WTC11 (cell line): ENCODE measurements at regions not wholly inside any gene's neighbourhood (a gene's known extent, or its start where the extent isn't known, plus 50 kb on each side); places are given as distances from the start of the nearest gene placed in this dataset.

Experiments used
- ATAC-seq: fragments of 200-7000 bp; cut with Tn5 transposase; 2 replicates; pipeline ENCODE4 v1.10.0; 2021; ENCODE audit warnings: mild to moderate bottlenecking, moderate library complexity
- CTCF ChIA-PET: fragments of 300-600 bp; sonication (Branson Sonifier 250); formaldehyde crosslinking; loops from one replicate; lab custom pipeline; 2021; ENCODE audit warnings: antibody characterized with exemption; lab: Charles Lee
- POLR2A ChIA-PET: fragments of 350-600 bp; sonication (Branson Sonifier 250); formaldehyde crosslinking; loops from one replicate; lab custom pipeline; 2021; ENCODE audit warnings: antibody characterized with exemption; lab: Charles Lee
- DNase-seq: peaks from one replicate; pipeline ENCODE4 v3.0.0; 2021; ENCODE audit warnings: low spot score
- H3K27ac Mint-ChIP-seq: 2 replicates; pipeline ENCODE4 v1.8.0; 2021; ENCODE audit warnings: mixed read lengths
- H3K27me3 Mint-ChIP-seq: 2 replicates; pipeline ENCODE4 v1.8.0; 2021; ENCODE audit warnings: low read depth, mild to moderate bottlenecking, moderate library complexity, mixed read lengths
- H3K36me3 Mint-ChIP-seq: 2 replicates; pipeline ENCODE4 v1.8.0; 2021; ENCODE audit warnings: mixed read lengths
- H3K4me1 Mint-ChIP-seq: 2 replicates; pipeline ENCODE4 v1.8.0; 2022; ENCODE audit warnings: mixed read lengths
- H3K4me3 Mint-ChIP-seq: 2 replicates; pipeline ENCODE4 v1.8.0; 2021; ENCODE audit warnings: mild to moderate bottlenecking, moderate library complexity, mixed read lengths
- H3K9me3 Mint-ChIP-seq: 2 replicates; pipeline ENCODE4 v1.8.0; 2021; ENCODE audit warnings: mixed read lengths
- ATF1 ChIP-seq: sonication (generic); formaldehyde crosslinking; IDR thresholded peaks from 2 replicates; pipeline ENCODE4 v1.8.1; 2023; ENCODE audit warnings: mild to moderate bottlenecking, moderate library complexity, missing genetic modification reagents
- CBFB ChIP-seq: sonication (generic); formaldehyde crosslinking; IDR thresholded peaks from 2 replicates; pipeline ENCODE4 v1.8.1; 2022; ENCODE audit warnings: mild to moderate bottlenecking, low read depth, missing genetic modification reagents
- CDX4 ChIP-seq: fragments of 250-450 bp; sonication (Bioruptor Pico); IDR thresholded peaks from 2 replicates; pipeline ENCODE4 v1.9.0; 2021; ENCODE audit warnings: moderate library complexity, mild to moderate bottlenecking, inconsistent platforms, borderline replicate concordance
- CREB1 ChIP-seq: sonication (generic); formaldehyde crosslinking; IDR thresholded peaks from 2 replicates; pipeline ENCODE4 v1.8.0; 2023; ENCODE audit warnings: mild to moderate bottlenecking, missing genetic modification reagents
- CREM ChIP-seq: sonication (generic); formaldehyde crosslinking; IDR thresholded peaks from 2 replicates; pipeline ENCODE4 v1.8.1; 2022; ENCODE audit warnings: mild to moderate bottlenecking, missing genetic modification reagents, moderate library complexity
- EMX1 ChIP-seq: fragments of 250-450 bp; sonication (Bioruptor Pico); IDR thresholded peaks from 2 replicates; pipeline ENCODE4 v1.8.0; 2021; ENCODE audit warnings: mild to moderate bottlenecking
- ETV6 ChIP-seq: sonication (generic); formaldehyde crosslinking; IDR thresholded peaks from 2 replicates; pipeline ENCODE4 v1.8.1; 2022; ENCODE audit warnings: mild to moderate bottlenecking, missing genetic modification reagents
- FOXJ3 ChIP-seq: sonication (generic); formaldehyde crosslinking; IDR thresholded peaks from 2 replicates; pipeline ENCODE4 v1.9.0; 2021; ENCODE audit warnings: missing genetic modification reagents, mild to moderate bottlenecking, borderline replicate concordance
- FOXK1 ChIP-seq: sonication (generic); formaldehyde crosslinking; IDR thresholded peaks from 2 replicates; pipeline ENCODE4 v1.8.0; 2022; ENCODE audit warnings: mild to moderate bottlenecking, moderate library complexity, missing genetic modification reagents
- GTF2I ChIP-seq: fragments of 250-450 bp; sonication (Bioruptor Pico); conservative IDR thresholded peaks from 2 replicates; pipeline ENCODE4 v1.4.0; 2021; ENCODE audit warnings: mild to moderate bottlenecking
- HMGA2 ChIP-seq: fragments of 250-450 bp; sonication (Bioruptor Pico); IDR thresholded peaks from 2 replicates; pipeline ENCODE4 v1.4.0; 2021; ENCODE audit warnings: mild to moderate bottlenecking, moderate library complexity
- MAX ChIP-seq: sonication (generic); formaldehyde crosslinking; IDR thresholded peaks from 2 replicates; pipeline ENCODE4 v1.8.0; 2022; ENCODE audit warnings: mild to moderate bottlenecking, missing genetic modification reagents
- NFE2L1 ChIP-seq: sonication (generic); formaldehyde crosslinking; IDR thresholded peaks from 2 replicates; pipeline ENCODE4 v1.8.1; 2023; ENCODE audit warnings: missing genetic modification reagents
- NFYB ChIP-seq: sonication (generic); formaldehyde crosslinking; conservative IDR thresholded peaks from 2 replicates; pipeline ENCODE4 v1.8.0; 2022; ENCODE audit warnings: low read depth, missing genetic modification reagents
- RORB ChIP-seq: fragments of 250-450 bp; sonication (Bioruptor Pico); IDR thresholded peaks from 2 replicates; pipeline ENCODE4 v1.9.0; 2021; ENCODE audit warnings: mild to moderate bottlenecking
- SMAD3 ChIP-seq: sonication (generic); formaldehyde crosslinking; IDR thresholded peaks from 2 replicates; pipeline ENCODE4 v1.8.0; 2022; ENCODE audit warnings: missing genetic modification reagents, mild to moderate bottlenecking, borderline replicate concordance
- TCF7 ChIP-seq: sonication (generic); formaldehyde crosslinking; IDR thresholded peaks from 2 replicates; pipeline ENCODE4 v1.8.0; 2022; ENCODE audit warnings: mild to moderate bottlenecking, low read depth, missing genetic modification reagents, moderate library complexity
- ZNF121 ChIP-seq: sonication (generic); formaldehyde crosslinking; IDR thresholded peaks from 2 replicates; pipeline ENCODE4 v1.8.0; 2023; ENCODE audit warnings: missing genetic modification reagents
- ZNF219 ChIP-seq: sonication (generic); formaldehyde crosslinking; IDR thresholded peaks from 2 replicates; pipeline ENCODE4 v1.8.0; 2023; ENCODE audit warnings: missing genetic modification reagents, mild to moderate bottlenecking, borderline replicate concordance
- ZNF232 ChIP-seq: sonication (generic); formaldehyde crosslinking; IDR thresholded peaks from 2 replicates; pipeline ENCODE4 v1.8.0; 2022; ENCODE audit warnings: mild to moderate bottlenecking, missing genetic modification reagents
- ZNF263 ChIP-seq: sonication (generic); formaldehyde crosslinking; IDR thresholded peaks from 2 replicates; pipeline ENCODE4 v1.8.1; 2022; ENCODE audit warnings: low read depth, mild to moderate bottlenecking, moderate library complexity, missing genetic modification reagents
- TF ChIP-seq, protein P1 (sequence below): sonication (generic); formaldehyde crosslinking; IDR thresholded peaks from 2 replicates; pipeline ENCODE4 v1.8.1; 2023; ENCODE audit warnings: mild to moderate bottlenecking, moderate library complexity, missing genetic modification reagents
- TF ChIP-seq, protein P2 (sequence below): fragments of 200-600 bp; IDR thresholded peaks from 2 replicates; pipeline ENCODE4 v1.8.0; 2022; ENCODE audit warnings: antibody characterized with exemption
- TF ChIP-seq, protein P3 (sequence below): sonication (generic); formaldehyde crosslinking; IDR thresholded peaks from 2 replicates; pipeline ENCODE4 v1.8.1; 2023; ENCODE audit warnings: mild to moderate bottlenecking, missing genetic modification reagents, moderate library complexity
- TF ChIP-seq, protein P4 (sequence below): sonication (generic); formaldehyde crosslinking; IDR thresholded peaks from 2 replicates; pipeline ENCODE4 v1.8.0; 2022; ENCODE audit warnings: mild to moderate bottlenecking, missing genetic modification reagents
- TF ChIP-seq, protein P5 (sequence below): sonication (generic); formaldehyde crosslinking; IDR thresholded peaks from 2 replicates; pipeline ENCODE4 v1.8.1; 2022; ENCODE audit warnings: mild to moderate bottlenecking, moderate library complexity, missing genetic modification reagents
- TF ChIP-seq, protein P6 (sequence below): sonication (generic); formaldehyde crosslinking; IDR thresholded peaks from 2 replicates; pipeline ENCODE4 v1.8.0; 2023; ENCODE audit warnings: missing genetic modification reagents

- DNase-seq (peak; percentile 87), ATAC-seq (peak; percentile 65)
- TF ChIP-seq, protein P1, sequence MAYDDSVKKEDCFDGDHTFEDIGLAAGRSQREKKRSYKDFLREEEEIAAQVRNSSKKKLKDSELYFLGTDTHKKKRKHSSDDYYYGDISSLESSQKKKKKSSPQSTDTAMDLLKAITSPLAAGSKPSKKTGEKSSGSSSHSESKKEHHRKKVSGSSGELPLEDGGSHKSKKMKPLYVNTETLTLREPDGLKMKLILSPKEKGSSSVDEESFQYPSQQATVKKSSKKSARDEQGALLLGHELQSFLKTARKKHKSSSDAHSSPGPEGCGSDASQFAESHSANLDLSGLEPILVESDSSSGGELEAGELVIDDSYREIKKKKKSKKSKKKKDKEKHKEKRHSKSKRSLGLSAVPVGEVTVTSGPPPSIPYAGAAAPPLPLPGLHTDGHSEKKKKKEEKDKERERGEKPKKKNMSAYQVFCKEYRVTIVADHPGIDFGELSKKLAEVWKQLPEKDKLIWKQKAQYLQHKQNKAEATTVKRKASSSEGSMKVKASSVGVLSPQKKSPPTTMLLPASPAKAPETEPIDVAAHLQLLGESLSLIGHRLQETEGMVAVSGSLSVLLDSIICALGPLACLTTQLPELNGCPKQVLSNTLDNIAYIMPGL (CRISPR knock-in tag), result no peak
- TF ChIP-seq ZNF263 (CRISPR knock-in tag) (no peak), HMGA2 (CRISPR knock-in tag) (no peak), FOXK1 (CRISPR knock-in tag) (no peak), SMAD3 (CRISPR knock-in tag) (no peak), ETV6 (CRISPR knock-in tag) (peak; percentile 67; the same call in 1 of the 2 replicates), ZNF232 (CRISPR knock-in tag) (no peak), NFE2L1 (CRISPR knock-in tag) (no peak), ZNF219 (CRISPR knock-in tag) (no peak), FOXJ3 (CRISPR knock-in tag) (no peak), TCF7 (CRISPR knock-in tag) (no peak), CREM (CRISPR knock-in tag) (no peak), CREB1 (no peak), MAX (CRISPR knock-in tag) (peak; percentile 57; the same call in 1 of the 2 replicates), GTF2I (no peak), CDX4 (CRISPR knock-in tag) (no peak), ZNF121 (CRISPR knock-in tag) (no peak), RORB (CRISPR knock-in tag) (no peak), NFYB (CRISPR knock-in tag) (no peak), EMX1 (no peak), ATF1 (CRISPR knock-in tag) (no peak), CBFB (CRISPR knock-in tag) (no peak)
- TF ChIP-seq, protein P2, sequence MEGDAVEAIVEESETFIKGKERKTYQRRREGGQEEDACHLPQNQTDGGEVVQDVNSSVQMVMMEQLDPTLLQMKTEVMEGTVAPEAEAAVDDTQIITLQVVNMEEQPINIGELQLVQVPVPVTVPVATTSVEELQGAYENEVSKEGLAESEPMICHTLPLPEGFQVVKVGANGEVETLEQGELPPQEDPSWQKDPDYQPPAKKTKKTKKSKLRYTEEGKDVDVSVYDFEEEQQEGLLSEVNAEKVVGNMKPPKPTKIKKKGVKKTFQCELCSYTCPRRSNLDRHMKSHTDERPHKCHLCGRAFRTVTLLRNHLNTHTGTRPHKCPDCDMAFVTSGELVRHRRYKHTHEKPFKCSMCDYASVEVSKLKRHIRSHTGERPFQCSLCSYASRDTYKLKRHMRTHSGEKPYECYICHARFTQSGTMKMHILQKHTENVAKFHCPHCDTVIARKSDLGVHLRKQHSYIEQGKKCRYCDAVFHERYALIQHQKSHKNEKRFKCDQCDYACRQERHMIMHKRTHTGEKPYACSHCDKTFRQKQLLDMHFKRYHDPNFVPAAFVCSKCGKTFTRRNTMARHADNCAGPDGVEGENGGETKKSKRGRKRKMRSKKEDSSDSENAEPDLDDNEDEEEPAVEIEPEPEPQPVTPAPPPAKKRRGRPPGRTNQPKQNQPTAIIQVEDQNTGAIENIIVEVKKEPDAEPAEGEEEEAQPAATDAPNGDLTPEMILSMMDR, result peak; percentile 80
- TF ChIP-seq, protein P3, sequence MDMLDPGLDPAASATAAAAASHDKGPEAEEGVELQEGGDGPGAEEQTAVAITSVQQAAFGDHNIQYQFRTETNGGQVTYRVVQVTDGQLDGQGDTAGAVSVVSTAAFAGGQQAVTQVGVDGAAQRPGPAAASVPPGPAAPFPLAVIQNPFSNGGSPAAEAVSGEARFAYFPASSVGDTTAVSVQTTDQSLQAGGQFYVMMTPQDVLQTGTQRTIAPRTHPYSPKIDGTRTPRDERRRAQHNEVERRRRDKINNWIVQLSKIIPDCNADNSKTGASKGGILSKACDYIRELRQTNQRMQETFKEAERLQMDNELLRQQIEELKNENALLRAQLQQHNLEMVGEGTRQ (CRISPR knock-in tag), result no peak
- TF ChIP-seq, protein P4, sequence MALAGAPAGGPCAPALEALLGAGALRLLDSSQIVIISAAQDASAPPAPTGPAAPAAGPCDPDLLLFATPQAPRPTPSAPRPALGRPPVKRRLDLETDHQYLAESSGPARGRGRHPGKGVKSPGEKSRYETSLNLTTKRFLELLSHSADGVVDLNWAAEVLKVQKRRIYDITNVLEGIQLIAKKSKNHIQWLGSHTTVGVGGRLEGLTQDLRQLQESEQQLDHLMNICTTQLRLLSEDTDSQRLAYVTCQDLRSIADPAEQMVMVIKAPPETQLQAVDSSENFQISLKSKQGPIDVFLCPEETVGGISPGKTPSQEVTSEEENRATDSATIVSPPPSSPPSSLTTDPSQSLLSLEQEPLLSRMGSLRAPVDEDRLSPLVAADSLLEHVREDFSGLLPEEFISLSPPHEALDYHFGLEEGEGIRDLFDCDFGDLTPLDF, result no peak
- TF ChIP-seq, protein P5, sequence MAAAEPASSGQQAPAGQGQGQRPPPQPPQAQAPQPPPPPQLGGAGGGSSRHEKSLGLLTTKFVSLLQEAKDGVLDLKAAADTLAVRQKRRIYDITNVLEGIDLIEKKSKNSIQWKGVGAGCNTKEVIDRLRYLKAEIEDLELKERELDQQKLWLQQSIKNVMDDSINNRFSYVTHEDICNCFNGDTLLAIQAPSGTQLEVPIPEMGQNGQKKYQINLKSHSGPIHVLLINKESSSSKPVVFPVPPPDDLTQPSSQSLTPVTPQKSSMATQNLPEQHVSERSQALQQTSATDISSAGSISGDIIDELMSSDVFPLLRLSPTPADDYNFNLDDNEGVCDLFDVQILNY (CRISPR knock-in tag), result 0 out of 2 replicates have a peak, but pooled peaks have one; percentile 33
- TF ChIP-seq, protein P6, sequence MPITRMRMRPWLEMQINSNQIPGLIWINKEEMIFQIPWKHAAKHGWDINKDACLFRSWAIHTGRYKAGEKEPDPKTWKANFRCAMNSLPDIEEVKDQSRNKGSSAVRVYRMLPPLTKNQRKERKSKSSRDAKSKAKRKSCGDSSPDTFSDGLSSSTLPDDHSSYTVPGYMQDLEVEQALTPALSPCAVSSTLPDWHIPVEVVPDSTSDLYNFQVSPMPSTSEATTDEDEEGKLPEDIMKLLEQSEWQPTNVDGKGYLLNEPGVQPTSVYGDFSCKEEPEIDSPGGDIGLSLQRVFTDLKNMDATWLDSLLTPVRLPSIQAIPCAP (CRISPR knock-in tag), result 0 out of 2 replicates have a peak, but pooled peaks have one; percentile 42
- Mint-ChIP-seq H3K36me3 (no peaks in the 10 kb centered on the region), H3K4me1 (peaks cover 39% of the 10 kb centered on the region), H3K9me3 (no peaks in the 10 kb centered on the region), H3K27ac (no peak overlapping the region), H3K4me3 (peak overlapping the region; percentile 80), H3K27me3 (peaks cover 97% of the 10 kb centered on the region)
- ChIA-PET CTCF (interaction anchor here (0.5 to 12.3 kb wide), 57 partner anchors 8 to 483 kb away, joined by 3 to 203 read pairs (median 4); partner anchors contain the start of genes BTRC and LBX1), POLR2A (interaction anchor here (0.6 kb wide), 1 partner anchor 236 kb away, joined by 4 read pairs; no protein-coding TSS in a partner anchor)
Measured at GRCh38 chr10:101291331-101292193, 62.3 kb upstream of the LBX1 start.
